DMS153 treated with DMSO at 0.1 percent for 48 hours (cell line): ENCODE measurements at regions not wholly inside any gene's neighbourhood (a gene's known extent, or its start where the extent isn't known, plus 50 kb on each side); places are given as distances from the start of the nearest gene placed in this dataset.

Experiments used
- DNase-seq: peaks from one replicate; lab custom pipeline; 2025; ENCODE audit not compliant: unreplicated experiment; lab: John Stamatoyannopoulos, UW

DNA sequence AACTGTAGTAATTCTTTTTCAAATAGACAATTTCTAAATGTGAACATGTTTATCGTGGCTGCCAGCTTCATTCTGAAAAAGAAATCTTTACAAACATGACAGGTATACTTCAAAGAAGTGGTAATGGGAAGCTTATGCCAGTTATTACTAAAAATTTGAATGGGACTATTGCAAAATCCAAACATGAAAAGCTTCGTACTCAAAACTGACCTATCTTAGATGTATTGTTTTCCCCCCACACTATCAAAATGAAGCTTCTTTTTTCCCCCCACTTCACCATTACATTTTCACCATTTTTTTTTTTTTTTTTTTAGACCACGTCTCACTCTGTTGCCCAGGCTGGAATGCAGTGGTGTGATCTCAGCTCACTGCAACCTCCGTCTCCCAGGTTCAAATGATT is 50.4 kb upstream of the SERTAD2 start:
- DNase-seq, result no peak

DNA sequence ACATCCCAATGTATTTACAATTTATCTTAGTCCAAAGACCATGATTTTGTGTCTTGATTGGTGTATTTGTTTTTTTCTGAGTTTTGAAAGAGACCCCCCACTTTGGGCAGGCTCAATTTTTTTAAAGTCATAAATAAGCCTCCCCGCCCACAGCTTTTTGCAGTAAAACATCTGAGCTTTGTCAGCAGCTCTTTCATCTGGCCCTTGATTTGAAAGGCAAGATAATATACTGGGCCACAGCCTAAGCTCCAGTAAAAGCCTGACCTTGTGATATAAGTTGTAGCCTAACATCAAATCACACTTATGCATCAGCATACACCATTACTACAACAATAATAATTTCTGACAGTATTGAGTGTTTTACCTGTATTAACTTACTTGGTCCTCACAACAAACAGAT is 51.3 kb upstream of the SERTAD2 start:
- DNase-seq, result no peak

DNA sequence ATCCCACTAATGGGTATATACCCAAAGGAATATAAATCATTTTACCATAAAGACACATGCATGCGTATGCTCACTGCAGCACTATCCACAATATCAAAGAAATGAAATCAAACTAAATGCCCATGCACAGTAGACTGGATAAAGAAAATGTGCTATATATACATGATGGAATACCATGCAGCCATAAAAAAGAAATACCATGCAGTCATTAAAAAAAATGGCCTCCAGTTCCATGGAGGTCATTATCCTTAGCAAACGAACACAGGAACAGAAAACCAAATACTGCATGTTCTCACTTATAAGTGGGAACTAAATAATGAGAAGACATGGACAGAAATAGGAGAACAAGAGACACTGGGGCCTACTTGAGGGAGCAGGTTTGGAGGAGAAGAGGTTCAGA is 53.6 kb upstream of the SERTAD2 start:
- no peak for DNase-seq

DNA sequence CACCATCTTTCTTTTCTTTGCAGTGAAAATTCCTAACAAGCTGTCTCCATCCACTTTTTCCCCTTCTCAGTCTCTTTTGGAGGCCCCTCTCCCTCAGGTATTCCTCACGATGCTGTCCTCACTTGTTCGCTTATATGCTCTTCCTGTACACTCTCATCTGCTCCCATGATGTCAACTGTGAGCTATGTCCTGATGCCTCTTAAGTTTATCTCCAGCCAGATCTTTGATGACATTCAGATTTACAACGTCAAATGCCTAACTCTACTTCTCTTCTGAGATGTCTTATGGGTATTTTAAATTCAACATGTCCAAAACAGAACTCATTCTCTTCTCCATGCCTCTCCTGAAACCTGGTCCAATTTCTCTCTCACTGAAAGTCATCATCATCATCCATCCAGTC is 55.1 kb upstream of the SERTAD2 start:
- DNase-seq, result no peak

DNA sequence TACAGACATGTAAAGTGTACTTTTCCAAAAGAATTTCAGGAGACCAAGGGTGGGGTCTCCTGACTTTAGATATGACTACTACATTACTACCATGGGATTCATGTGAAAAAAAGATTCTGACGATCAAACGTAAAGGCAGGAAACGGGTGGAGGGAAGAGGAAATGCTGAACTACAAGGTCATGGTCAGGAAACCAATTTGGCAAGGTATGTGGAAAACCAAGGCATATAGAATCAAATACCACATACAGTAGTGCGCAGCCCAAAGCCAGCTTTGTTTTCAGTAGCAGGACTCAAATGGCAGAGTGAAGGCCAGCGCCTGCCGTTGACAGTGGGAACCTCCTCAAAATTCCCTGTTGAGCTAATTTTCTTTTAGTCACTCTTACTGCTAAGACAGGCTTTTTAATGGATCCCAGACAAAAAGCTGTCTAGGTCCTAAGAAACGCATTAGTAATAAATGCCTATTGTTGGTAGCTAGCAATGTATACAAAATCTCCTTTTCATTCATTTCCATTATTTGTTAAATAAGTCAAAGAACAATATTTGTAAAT is 57.6 kb upstream of the SERTAD2 start:
- no peak for DNase-seq

DNA sequence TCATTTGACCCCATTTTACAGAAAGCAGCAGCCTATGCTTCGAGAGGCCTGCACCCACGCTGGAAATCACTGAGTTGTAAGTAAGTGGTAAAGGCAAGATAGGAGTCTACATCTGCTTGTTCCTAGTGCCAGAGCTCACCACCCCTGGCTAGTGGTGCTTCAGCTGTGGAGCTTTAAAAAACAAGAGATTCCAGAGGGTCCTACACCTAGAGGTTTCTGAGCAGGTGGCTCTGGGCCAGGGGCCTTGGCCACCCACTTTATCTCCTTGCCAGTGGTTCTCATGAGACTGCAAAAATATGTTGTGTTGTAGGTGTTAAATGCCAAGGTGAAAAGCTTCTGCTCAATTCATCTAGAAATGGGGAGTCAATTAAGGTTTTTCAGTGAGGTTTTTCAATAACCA is 60.0 kb upstream of the SERTAD2 start:
- no peak for DNase-seq

DNA sequence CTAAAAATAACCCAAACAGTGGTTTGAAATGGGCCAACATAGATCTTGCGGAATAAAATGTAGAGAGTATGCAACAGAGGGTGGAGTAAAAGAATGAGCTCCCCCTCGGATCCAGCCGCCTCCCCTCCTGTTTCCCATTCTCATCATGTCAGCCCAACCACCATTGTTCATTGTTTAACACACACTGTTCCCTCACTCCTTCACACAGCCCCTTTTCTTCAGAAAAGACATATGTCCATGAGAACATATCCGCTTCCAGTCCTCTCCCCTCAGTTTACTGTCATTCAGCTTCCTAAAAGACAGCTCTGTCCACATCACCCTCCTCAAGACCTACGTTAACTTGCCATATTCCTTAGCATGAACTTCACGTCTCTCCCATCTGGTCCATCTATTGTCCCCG is 62.9 kb upstream of the SERTAD2 start:
- no peak for DNase-seq

DNA sequence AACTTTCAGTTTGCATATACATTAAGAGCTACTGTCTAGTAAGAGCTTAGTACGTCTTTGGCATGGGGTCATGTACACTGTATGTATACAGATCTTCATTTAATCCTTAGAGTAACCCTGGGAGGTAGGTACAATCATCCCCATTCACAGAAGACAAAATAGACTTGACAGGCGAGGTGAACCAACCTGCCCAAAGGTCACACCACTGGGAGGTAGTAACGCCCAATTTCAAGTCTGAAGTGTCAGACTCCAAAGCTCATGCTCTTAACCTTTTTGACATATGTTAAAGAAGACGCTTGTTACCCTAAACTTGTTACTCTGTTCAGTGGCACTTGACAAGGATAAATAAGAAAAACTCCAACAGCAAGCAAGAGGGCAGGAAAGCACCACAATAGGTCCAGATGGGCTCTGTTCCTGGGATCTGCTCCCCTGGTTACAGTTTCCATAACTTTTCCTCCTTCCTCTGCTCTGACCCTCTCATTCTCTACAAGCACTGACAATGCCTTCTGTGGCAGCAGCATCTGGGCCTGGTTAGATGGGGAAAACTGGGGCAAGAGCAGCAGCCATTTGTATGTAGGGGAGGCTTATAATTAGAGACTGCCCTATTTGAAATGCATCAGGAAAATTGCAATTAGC is 64.7 kb upstream of the SERTAD2 start:
- DNase-seq, result no peak

DNA sequence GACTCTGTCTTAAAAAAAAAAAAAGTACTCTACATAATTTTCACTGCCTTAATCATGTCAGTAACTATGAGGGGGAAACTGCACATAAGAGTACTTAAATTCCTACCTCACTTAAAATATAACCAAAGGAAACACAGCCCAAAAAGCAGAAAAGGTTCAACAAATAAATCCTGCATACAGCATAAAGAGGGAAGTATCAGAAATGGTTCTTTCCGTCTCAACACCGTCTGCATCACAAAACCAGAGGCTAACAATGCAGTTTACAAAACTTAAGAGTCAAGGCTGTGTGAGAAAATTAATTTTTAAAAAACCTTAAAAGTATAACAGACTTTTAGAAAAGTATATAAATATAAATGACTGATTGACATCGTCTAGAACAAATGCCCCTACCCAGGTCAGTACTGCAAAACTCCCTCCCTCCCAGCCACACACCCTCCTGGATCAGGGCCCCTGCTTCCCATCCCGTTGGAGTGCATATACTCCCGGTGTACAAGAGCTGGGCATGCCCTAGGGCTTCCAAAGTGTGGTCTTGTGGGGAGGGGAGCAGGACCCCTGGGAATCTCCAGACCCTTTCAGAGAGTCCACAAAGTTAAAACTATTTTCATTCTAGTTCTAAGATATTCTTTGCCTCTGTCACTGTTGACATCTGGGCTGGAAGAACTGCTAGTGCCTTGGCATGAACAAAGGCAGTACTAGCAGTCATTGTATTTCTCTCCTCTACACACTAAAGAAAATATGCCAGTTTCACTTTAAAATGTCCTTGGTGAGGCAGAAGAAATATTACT is 67.0 kb upstream of the SERTAD2 start:
- DNase-seq, result no peak

DNA sequence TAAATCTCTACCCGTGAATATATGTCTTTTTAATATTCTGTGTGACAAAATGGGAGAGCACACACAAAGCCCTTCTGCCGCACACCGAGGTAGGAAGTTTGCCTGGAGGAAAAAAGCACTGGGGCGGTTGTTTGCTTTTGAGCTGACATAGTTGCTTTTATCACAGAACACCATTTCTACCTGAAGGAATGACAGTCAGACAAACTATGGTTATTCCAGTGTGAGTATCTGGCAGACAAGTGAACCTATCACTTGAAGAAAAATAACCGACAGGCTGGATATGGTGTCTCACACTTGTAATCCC is 67.6 kb upstream of the SERTAD2 start:
- DNase-seq, result no peak

DNA sequence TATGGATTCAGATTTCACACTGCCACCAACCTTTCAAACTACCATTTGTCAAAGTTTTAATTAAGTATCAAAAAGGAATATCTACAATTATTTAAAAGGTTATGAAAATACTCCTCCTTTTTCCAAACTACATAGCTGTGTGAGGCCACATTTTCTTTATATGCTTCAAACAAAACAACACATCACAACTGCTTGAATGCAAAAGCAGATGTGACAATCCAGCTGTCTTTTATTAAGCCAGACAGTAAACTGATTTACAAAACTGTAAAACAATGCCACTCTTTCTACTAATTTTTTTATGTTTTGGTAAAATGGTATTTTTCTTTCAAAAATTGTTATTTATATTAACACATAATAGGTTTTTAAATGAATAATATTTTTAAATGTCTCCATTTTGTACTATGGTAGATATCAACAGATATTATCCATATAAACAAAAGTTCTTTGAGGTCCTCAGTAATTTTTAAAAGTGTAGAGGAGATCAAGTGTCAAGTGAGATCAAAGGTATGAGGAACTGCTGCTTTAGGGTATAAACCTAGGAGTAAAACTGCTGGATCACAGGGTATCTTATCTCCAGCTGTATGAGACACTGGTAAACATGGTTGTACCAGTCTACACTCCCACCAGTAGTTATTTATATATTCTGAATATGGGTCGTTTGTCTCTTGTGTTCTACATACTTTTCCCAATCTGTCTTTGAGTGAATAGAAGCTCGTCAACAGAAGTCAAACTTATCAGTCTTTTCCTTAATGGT is 68.8 kb upstream of the SERTAD2 start:
- DNase-seq, result no peak

DNA sequence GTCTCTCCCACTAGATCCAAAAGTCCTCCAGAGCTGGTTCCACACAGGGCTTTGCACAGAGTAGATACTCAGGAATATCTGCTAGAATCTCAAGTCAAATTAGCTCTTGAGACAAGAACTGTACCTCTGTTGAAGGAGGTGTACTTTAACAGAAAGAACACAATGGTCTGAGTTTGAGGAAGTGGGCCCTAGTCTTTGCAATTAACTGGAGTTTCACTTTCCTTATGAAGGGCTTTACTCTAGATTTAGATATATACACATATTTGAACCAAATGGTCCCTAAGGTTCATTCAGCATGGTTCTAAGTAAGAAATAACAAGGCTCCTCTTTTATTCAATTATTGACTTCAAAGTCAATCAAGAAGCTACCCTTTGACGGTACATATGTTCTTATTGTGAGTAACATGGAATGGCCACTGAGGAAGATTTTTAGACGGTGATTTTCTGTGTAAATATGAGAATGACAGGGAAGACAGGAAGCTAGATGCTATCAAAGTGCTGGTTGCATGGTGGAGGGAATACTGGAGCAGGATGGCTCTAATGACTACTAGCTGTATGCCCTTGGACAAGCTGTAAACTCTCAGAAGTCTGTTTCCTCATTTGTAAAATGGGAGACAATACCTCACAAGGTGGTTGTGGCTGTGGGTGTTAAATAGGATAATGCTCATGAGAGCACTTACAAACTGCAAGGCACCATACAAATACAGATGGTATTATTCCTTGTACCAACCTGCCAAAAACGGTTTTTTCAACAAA is 73.5 kb upstream of the SERTAD2 start:
- DNase-seq, result no peak

DNA sequence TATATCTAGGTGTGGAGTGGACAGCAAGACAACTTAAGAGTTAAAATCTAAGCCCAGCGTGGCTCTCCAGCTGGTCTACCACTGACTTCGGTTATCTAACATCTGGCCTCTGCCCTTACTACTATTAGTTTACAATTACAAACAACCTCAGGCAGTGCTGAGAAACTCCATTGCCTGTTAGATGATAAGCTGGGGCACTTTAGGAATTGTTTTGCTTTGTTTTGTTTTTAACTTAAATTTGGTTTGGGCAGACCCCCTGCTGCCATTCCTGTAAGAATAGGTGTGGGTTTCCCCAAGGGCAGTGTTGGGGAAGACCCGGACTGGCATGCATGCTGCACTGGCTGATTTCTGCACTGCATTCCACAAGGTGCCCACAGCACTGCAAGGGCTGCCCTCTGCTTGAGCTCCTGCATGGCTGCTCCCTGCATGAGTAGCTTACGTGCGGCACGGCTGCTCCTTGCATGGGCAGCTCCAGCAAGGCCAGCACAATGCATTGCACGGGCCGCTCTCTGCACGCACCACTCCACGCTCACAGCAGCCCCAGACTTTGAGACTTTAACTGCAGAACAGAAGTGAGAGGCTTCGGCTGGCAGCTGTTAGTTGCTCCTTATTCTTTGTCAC is 74.2 kb upstream of the SERTAD2 start:
- DNase-seq, result no peak

DNA sequence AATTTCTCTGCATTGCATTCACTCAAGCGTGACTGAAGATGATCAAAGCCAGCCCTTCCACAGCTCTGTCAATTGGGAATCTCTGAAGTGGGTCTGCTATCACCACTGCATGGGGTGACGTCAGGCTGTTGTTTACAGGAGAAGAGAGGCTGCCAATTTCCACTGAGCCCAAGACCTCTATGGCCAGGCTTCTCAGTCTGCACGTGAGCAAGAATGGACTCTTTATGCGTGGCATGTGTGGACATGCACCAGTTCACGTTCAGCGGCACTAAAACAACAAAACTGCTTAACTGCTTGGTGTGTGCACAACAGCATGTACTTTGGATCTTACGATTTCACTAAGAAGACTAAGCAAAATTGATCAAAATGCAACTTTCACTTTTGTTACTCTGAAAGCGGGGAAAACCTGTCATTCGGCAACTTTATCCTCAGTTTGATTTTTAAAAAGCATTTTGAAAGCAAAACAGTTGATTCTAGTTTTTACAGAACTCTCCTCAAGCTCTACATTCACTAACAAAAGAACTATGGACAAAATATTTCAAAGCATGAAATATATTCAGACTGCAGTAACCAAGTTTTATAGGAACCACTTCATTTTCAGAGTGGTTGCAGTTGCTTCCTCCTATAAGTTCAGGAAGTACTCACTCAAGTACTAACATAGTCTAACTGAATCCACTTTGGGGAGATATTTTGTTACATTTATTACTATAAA is 77.0 kb upstream of the SERTAD2 start:
- DNase-seq, result peak; percentile 83

DNA sequence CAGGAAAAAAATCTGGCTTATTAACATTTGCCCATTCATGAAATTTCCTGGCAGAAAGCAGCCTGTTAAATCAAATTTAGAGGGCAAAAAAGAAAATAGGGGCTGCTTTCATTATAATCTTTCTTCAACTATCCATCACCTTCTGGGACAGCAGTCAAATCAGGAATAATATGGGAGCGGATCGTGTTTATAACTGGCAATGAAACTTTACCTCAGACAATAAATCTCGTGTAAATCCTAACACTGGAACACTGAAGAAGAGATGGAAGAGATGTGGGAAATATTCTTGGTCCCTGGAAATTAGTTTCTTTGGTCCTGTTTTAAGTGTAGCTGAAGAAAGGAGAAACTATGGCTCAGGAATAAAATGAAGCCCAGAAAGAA is 77.5 kb upstream of the SERTAD2 start:
- no peak for DNase-seq

DNA sequence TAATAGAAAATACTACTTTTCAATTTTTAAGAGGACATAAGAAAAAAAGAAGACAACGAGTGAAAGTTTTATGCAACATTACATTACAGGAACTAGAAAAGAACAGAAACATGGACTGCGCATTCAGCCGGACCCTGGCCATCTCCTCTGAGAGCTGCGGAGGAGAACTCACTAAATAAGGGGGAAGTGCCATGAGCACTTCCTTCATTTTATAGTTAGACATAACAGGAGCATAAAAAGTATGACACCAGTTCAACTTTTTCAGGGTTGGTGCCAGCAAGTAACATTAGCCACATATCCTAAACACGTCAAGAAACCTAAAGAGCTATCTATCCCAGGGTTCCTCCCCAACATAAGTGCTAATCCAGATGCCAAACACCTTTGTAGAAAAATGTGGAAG is 78.0 kb upstream of the SERTAD2 start:
- no peak for DNase-seq

DNA sequence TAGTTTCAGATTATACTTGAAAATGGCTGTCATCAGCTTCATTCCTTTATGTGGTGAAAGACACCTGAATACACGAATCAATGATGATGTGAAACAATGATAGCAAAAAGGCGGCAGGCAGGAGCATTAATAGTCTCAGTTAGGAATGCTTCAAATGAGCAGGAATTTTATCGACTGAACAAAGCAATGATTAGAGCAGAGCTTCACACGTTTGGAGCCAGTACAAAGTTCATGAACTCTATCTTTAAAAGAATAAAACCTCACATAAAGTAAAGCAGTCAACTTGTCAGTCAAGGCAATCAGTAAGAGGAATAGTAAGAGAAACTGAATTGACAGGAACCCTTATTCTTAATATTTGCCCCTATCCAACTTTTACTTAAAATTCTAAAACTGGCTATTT is 78.4 kb upstream of the SERTAD2 start:
- no peak for DNase-seq

DNA sequence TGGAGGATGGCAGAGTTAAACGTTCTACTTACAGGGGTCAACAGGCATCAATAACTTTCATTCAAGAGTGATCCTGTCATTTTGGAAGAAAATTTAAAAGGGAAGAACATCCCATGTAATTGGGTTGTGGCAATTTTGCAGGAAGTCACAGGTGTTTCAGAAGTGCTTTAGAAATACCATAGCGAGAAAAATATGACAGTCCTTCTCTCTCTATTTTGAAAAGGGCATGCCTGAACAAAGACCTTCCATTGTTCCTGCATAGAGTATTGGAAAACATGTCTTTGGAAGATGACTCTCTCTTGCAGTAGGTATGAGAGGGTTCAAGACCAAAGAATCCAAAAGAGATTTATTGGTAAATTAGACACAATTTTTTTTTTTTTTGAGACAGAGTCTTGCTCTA is 81.8 kb upstream of the SERTAD2 start:
- DNase-seq, result no peak

DNA sequence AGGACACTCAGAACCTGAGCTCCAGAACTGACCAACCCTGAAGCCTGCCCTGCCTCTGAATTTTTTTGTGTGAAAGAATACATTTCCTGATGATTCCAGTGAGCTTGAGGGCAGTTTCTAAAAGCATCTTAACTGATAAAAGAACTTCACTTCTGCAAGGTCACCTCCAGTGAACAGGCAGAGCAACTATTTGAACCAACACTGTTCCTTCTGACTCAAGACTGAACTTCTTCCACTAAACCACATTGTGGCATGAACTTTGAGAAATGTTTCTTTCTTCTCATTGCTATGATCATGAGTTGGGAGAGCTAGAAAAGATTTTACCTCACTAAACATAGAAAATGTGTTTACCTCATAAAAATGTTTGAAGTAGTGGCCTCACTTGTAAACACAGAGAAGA is 83.8 kb upstream of the SERTAD2 start:
- DNase-seq, result no peak

DNA sequence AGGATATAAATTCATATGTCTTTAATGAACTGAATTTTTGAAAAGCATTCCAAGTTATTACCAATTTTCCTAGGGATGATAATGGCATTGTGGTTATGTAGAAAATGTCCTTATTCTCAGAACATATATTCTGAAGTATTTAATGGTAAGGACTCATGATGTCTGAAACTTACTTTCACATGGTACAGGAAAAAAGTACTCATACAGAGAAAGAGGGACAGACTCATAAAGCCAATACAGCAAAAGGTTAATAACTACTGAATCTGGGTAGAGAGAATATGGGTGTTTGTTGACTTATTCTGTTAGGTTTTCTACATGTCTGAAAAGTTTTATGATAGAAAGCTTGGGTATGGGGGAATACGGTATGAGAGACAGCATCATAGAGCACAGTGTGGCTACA is 84.3 kb upstream of the SERTAD2 start:
- no peak for DNase-seq
